SU-DHL-6 (cell line): ENCODE measurements at regions not wholly inside any gene's neighbourhood (a gene's known extent, or its start where the extent isn't known, plus 50 kb on each side); places are given as distances from the start of the nearest gene placed in this dataset.

ENCODE experiments used
- EZH2phosphoT487 ChIP-seq: fragments of 200-600 bp; sonication (generic), shearing (Covaris generic); conservative IDR thresholded peaks from 2 replicates; pipeline ENCODE4 v1.6.1; 2018; ENCODE audit warnings: mild to moderate bottlenecking, antibody characterized with exemption, low read length, moderate library complexity, mixed read lengths
- TF ChIP-seq, protein P1 (sequence below): fragments of 200-600 bp; sonication (generic); IDR thresholded peaks from one replicate; pipeline ENCODE4 v1.5.1; 2017; ENCODE audit warnings: antibody characterized with exemption, mild to moderate bottlenecking, low read length, moderate library complexity; ENCODE audit not compliant: insufficient read depth, poor library complexity, severe bottlenecking

DNA sequence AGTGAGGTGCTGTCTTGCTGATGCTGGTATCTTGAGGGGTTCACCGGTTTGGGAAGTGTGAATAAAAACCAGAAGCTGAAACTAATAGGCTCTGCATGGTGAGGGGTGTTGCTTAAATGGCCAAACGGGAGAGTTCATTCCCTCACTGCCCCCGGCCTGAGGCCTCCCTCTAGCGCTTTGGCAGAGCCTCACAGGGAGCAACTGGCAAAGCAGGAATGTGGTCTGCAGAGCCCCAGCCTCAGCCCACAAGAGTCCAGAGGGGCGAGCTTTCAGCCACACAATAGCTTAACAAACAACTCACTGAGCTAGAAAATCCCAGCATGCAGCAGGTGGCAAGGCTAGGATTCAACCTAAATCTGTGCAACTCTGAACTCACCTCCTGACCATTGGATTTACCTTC lies 234.8 kb downstream of the MED10 start:
- TF ChIP-seq, protein P1, sequence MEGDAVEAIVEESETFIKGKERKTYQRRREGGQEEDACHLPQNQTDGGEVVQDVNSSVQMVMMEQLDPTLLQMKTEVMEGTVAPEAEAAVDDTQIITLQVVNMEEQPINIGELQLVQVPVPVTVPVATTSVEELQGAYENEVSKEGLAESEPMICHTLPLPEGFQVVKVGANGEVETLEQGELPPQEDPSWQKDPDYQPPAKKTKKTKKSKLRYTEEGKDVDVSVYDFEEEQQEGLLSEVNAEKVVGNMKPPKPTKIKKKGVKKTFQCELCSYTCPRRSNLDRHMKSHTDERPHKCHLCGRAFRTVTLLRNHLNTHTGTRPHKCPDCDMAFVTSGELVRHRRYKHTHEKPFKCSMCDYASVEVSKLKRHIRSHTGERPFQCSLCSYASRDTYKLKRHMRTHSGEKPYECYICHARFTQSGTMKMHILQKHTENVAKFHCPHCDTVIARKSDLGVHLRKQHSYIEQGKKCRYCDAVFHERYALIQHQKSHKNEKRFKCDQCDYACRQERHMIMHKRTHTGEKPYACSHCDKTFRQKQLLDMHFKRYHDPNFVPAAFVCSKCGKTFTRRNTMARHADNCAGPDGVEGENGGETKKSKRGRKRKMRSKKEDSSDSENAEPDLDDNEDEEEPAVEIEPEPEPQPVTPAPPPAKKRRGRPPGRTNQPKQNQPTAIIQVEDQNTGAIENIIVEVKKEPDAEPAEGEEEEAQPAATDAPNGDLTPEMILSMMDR: no peak
- no peak for TF ChIP-seq EZH2phosphoT487
